NCI-H1417 (cell line): ENCODE measurements at regions not wholly inside any gene's neighbourhood (a gene's known extent, or its start where the extent isn't known, plus 50 kb on each side); places are given as distances from the start of the nearest gene placed in this dataset.
A peak's percentile ranks its signal among the peaks of the same experiment; 100 is the strongest.

Experiments
- DNase-seq, 3 experiments: peaks; one replicate each; lab custom pipeline; 2025; lab: John Stamatoyannopoulos, UW

DNA sequence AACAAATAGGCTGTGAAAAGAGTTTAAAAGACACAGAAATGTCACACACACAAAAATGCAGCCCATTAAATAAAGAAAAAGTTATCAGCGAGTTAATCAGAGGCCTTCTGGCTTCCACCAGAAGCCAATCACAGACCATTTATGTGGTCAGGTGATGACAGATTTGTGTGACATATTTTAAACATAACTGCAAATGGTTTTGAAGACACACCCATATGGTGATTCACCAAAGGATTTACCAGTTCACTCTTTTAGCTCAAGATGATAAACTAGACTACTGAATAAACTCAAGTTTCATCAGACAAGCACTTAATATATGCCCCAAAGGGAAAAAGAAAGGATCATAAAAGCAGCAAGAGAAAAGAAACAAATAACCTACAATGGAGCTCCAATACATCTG, 181.2 kb downstream of the SPANXN4 start:
- DNase-seq = no peak

DNA sequence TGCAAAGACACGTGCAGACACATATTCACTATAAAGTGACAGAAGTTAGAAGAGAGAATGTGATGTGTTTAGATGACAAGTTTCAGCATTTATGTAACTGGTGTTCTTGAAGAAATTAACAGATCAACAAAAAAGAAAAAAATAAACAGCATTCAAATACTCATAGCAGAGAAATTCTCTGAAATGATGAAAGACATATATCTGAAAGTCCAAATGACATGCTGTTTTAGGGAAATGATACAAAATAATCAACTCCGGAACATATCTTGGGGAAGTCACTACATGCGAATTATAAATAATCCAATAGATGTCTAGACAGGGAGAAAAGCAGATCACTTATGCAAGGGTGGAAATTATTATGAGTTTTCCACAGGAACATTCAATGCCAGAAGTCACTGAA, 146.0 kb downstream of the SPANXN4 start:
- DNase-seq = no peak

- no peak for DNase-seq
These were observed 140.1 kb downstream of the SPANXN4 start for GRCh38 chrX:143165778-143166177.

- no peak for DNase-seq
These were observed 114.0 kb downstream of the SPANXN4 start for GRCh38 chrX:143139681-143140080.

DNA sequence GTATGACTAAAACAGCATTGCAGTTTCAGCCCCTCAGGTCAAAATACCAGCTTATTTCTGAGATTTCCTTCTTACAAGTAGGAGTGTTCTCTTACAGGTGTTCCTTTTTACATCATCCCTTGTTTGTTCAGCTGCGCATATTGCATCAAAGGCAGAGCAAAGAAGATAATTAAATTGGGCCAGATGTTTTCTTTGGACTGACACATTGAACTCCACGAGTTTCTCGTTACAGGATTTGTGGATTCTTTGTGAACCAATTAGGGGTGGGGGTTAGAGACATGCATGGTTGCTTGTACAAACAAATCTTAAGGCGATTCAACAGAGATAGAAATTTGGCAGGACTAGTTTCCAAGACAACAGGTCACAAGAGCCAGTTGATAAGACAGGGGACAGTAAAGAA, 95.7 kb downstream of the SPANXN4 start:
- DNase-seq = peak; percentile 71 to 97 (median 84)

- DNase-seq = no peak
These were observed 89.7 kb downstream of the SPANXN4 start for GRCh38 chrX:143115466-143115865.

- DNase-seq = peak in 1 of 3 experiments; percentile 10
These were observed 70.1 kb downstream of the SPANXN4 start for GRCh38 chrX:143095816-143096215.

GRCh38 chrX:143095321-143095720, 69.6 kb downstream of the SPANXN4 start:
- no peak for DNase-seq

GRCh38 chrX:143094417-143095023, 68.8 kb downstream of the SPANXN4 start:
- no peak for DNase-seq
